GM10248 (cell line): ENCODE measurements at regions not wholly inside any gene's neighbourhood (a gene's known extent, or its start where the extent isn't known, plus 50 kb on each side); places are given as distances from the start of the nearest gene placed in this dataset.

ENCODE experiments used
- CTCF ChIA-PET: fragments of 300-600 bp; sonication (Branson Sonifier 250); formaldehyde crosslinking; extraction: SDS; loops from one replicate; lab custom pipeline; 2021; ENCODE audit warnings: antibody characterized with exemption; lab: Yijun Ruan, JAX
- POLR2A ChIA-PET: fragments of 350-650 bp; sonication (Branson Sonifier 250); formaldehyde crosslinking; extraction: SDS; loops from one replicate; lab custom pipeline; 2020; ENCODE audit warnings: antibody characterized with exemption; lab: Yijun Ruan, JAX
- DNase-seq: peaks from one replicate; pipeline ENCODE4 v3.0.0; 2012; ENCODE audit errors: extremely low spot score
- TF ChIP-seq, protein P1 (sequence below): IDR thresholded peaks from 2 replicates; pipeline ENCODE4 v1.5.1; 2012; ENCODE audit warnings: mild to moderate bottlenecking, low read depth; ENCODE audit errors: extremely low read depth, missing control alignments, control extremely low read depth

DNA sequence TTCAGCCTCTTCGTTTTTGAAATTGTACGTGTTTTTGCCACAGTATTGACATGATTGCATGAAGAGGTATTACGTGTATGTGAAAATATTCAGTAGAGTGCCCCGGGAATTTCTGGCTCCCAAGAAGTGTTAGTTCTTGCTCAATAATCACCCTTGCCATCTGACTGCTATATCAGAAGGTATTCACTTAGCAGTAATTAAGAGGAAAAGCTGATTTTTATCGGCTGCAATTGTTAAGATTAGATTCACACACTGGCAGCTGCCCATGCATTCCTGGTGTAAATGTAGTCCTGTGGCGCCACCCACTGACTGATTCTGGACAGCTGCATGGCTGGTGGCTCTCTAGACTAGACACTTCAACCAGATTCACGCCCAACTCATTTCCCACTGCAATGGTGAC is 440.1 kb upstream of the ADAMTS16 start:
- no peak for DNase-seq
- TF ChIP-seq, protein P1, sequence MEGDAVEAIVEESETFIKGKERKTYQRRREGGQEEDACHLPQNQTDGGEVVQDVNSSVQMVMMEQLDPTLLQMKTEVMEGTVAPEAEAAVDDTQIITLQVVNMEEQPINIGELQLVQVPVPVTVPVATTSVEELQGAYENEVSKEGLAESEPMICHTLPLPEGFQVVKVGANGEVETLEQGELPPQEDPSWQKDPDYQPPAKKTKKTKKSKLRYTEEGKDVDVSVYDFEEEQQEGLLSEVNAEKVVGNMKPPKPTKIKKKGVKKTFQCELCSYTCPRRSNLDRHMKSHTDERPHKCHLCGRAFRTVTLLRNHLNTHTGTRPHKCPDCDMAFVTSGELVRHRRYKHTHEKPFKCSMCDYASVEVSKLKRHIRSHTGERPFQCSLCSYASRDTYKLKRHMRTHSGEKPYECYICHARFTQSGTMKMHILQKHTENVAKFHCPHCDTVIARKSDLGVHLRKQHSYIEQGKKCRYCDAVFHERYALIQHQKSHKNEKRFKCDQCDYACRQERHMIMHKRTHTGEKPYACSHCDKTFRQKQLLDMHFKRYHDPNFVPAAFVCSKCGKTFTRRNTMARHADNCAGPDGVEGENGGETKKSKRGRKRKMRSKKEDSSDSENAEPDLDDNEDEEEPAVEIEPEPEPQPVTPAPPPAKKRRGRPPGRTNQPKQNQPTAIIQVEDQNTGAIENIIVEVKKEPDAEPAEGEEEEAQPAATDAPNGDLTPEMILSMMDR = peak; percentile 13
- POLR2A ChIA-PET = no interaction called here
- CTCF ChIA-PET = interaction anchor here (1.1 kb wide), 1 partner anchor 23 kb away, joined by 3 read pairs; no protein-coding TSS in a partner anchor

DNA sequence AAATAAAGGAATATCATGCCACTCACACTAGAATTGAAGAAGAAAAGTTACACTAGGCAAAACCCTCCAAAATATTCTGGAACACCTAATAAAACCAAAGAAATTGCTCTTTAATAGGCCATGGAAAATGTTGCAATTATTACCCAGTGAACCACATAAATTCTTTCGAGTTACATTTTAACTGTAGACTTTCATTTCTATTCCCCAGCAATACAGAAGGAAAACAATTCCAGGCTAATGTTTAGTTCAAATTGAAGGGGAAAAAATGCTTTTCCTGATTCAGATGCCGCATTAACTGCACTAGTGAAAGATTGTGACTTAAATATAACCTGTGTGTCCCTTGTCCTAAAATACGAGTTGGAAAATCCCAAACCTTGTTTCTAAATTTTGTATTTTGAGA is 439.3 kb upstream of the ADAMTS16 start:
- POLR2A ChIA-PET = no interaction called here
- TF ChIP-seq, protein P1 = no peak
- CTCF ChIA-PET = no interaction called here
- no peak for DNase-seq

DNA sequence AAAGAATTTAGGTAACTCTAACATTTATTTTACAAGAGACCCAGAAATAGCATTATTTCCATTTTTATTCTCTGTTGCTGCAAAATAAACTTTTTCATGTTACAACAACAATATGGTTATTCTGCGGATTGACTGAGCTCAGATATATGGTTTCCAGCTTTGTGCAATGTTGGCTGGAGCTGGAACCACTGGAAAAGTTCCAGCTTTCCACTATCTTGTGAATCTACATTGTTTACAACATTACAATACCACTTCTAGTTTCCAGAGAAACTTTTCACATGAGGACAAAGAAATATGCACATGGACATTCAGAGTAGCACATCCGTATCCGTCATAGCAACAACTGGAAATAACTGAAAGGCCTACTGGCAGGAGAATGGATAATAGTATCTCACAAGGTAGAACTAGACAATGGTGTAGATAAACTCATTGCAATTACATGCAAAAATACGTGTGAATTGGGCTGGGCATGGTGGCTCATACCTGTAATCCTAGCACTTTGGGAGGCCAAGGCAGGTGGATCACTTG is 436.1 kb upstream of the ADAMTS16 start:
- no peak for DNase-seq
- CTCF ChIA-PET = no interaction called here
- TF ChIP-seq, protein P1 = no peak
- POLR2A ChIA-PET = no interaction called here

DNA sequence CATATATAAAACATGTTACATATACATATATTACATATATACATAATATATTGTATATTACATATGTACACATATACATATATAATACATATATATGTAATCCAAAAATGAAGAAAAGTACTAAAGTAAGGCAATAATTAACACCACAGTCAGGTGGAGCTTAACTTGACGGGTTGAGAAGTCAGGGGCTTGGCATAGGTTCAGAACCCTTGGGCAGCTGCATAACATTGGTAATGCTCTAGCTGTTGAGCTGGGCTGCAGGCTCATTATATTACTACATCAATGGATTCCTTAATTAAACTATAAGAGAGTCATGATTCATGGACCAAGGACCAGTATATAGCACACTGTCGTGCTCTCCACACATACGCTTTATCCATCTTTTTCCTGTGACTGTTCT is 435.2 kb upstream of the ADAMTS16 start:
- DNase-seq = no peak
- POLR2A ChIA-PET = no interaction called here
- CTCF ChIA-PET = interaction anchor here (1.0 kb wide), 1 partner anchor 8 kb away, joined by 3 read pairs; no protein-coding TSS in a partner anchor
- TF ChIP-seq, protein P1 = no peak

DNA sequence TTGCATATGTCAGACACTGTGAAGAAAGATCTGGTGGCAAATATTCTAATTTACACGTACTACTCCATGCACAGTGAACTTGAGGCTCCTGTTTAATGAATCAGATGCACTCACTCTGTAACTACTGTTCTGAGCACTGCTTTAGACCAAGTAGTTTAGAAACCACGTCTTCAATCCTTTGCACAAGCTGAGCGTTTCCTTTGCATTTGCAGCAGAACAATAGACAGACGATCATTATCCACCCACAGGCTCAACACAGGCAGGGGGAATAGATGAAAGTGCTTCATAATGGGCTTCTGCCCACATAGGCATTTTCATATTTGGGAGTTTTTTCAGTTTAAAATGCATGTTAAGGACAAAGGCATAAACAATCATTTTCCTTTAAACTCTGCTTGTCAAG is 423.3 kb upstream of the ADAMTS16 start:
- ChIA-PET POLR2A (no interaction called here), CTCF (no interaction called here)
- TF ChIP-seq, protein P1 = no peak
- no peak for DNase-seq

DNA sequence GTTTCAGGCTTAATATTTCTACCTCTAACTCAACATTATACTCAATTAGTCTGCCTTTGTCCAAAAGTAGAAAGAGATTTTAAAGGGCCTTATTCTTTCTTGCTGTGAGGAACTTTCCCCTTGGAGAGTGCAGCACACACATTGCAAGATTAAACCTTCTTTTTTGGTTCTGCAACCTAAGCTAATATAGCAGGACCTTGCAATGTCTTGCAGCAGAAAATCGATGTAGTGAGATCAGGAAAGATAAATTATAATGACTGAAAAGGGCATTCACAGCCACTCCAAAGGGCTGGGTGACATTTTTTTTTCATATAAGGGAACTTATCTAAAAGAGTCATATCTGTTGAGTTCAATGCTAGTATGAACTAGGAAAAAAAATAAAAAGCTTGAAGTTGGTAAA is 422.7 kb upstream of the ADAMTS16 start:
- TF ChIP-seq, protein P1 = no peak
- CTCF ChIA-PET = interaction anchor here (1.0 kb wide), 1 partner anchor 14 kb away, joined by 3 read pairs; no protein-coding TSS in a partner anchor
- no peak for DNase-seq
- POLR2A ChIA-PET = no interaction called here
